Colonic mucosa (tissue), 4 donors: ENCODE measurements at regions not wholly inside any gene's neighbourhood (a gene's known extent, or its start where the extent isn't known, plus 50 kb on each side); places are given as distances from the start of the nearest gene placed in this dataset.

Source experiments
- DNase-seq: peaks from one replicate; pipeline ENCODE4 v3.0.0-alpha.2; 2020
- H3K27ac ChIP-seq: fragments of 200-600 bp; one replicate; pipeline ENCODE4 v1.8.0; 2021
- H3K27me3 ChIP-seq: fragments of 200-600 bp; one replicate; pipeline ENCODE4 v1.8.0; 2021
- H3K36me3 ChIP-seq: fragments of 200-600 bp; one replicate; pipeline ENCODE4 v1.8.0; 2021
- H3K4me1 ChIP-seq: fragments of 200-600 bp; one replicate; pipeline ENCODE4 v1.8.0; 2021; ENCODE audit warnings: mild to moderate bottlenecking
- H3K4me3 ChIP-seq: fragments of 200-600 bp; one replicate; pipeline ENCODE4 v1.8.0; 2021
- H3K9ac ChIP-seq, 2 donors: one replicate each; pipeline ENCODE4 v1.7.0; 2013; ENCODE audit warnings: control low read depth in 2 of 2, low read depth in 2 of 2, low read length in 2 of 2
- H3K9me3 ChIP-seq: fragments of 200-600 bp; one replicate; pipeline ENCODE4 v1.8.0; 2021
- CTCF ChIP-seq: fragments of 200-600 bp; IDR thresholded peaks from one replicate; pipeline ENCODE4 v1.8.0; 2022; ENCODE audit warnings: antibody characterized with exemption, mild to moderate bottlenecking
- intact Hi-C: fragments of 100-400 bp; cut with DNase I; formaldehyde crosslinking; loops from one replicate; pipeline ENCODE4 v1.14.1; 2022
- donor health status: healthy.
- donor health status: DM: no; HTN: no; CAD: no.
- donor health status: DM: no; HTN: no; CAD: no.

GRCh38 chr2:8059794-8060193, 622.1 kb upstream of the ID2 start:
- Histone ChIP-seq H3K36me3 (no peaks in the 10 kb centered on the region), H3K27me3 (no peaks in the 10 kb centered on the region), H3K4me3 (no peak overlapping the region), H3K9ac (no peak overlapping the region), H3K4me1 (no peaks in the 10 kb centered on the region), H3K9me3 (no peaks in the 10 kb centered on the region), H3K27ac (no peak overlapping the region)
- intact Hi-C loops, result no loop called here
- DNase-seq, result no peak
- TF ChIP-seq CTCF, result no peak

GRCh38 chr2:8061219-8061618, 620.6 kb upstream of the ID2 start:
- intact Hi-C loops, result no loop called here
- TF ChIP-seq CTCF, result no peak

GRCh38 chr2:8064603-8065002, 617.3 kb upstream of the ID2 start:
- intact Hi-C loops, result no loop called here
- Histone ChIP-seq H3K4me1 (no peaks in the 10 kb centered on the region), H3K9me3 (no peaks in the 10 kb centered on the region), H3K27me3 (no peaks in the 10 kb centered on the region), H3K36me3 (no peaks in the 10 kb centered on the region), H3K9ac (no peak overlapping the region), H3K27ac (no peak overlapping the region), H3K4me3 (no peak overlapping the region)
- no peak for TF ChIP-seq CTCF
- DNase-seq, result no peak

More at GRCh38 chr2:8061219-8061618, 620.6 kb upstream of the ID2 start:
- Histone ChIP-seq H3K9me3 (no peaks in the 10 kb centered on the region), H3K36me3 (no peaks in the 10 kb centered on the region), H3K4me1 (no peaks in the 10 kb centered on the region), H3K27ac (no peak overlapping the region), H3K9ac (no peak overlapping the region), H3K4me3 (no peak overlapping the region), H3K27me3 (no peaks in the 10 kb centered on the region)
- DNase-seq, result no peak

- no peaks in the 10 kb centered on the region for H3K36me3 ChIP-seq
- no peak overlapping the region for H3K9ac ChIP-seq
- H3K4me1 ChIP-seq, result no peaks in the 10 kb centered on the region
- no peak for DNase-seq
- intact Hi-C loops, result no loop called here
- no peak for TF ChIP-seq CTCF
- no peak overlapping the region for H3K4me3 ChIP-seq
- no peak overlapping the region for H3K27ac ChIP-seq
- H3K27me3 ChIP-seq, result no peaks in the 10 kb centered on the region
- H3K9me3 ChIP-seq, result no peaks in the 10 kb centered on the region
These were observed 616.7 kb upstream of the ID2 start for GRCh38 chr2:8065191-8065590.

GRCh38 chr2:8067784-8068336, 614.0 kb upstream of the ID2 start:
- no peaks in the 10 kb centered on the region for H3K27me3 ChIP-seq
- H3K36me3 ChIP-seq, result no peaks in the 10 kb centered on the region
- H3K4me3 ChIP-seq, result no peak overlapping the region
- H3K9me3 ChIP-seq, result no peaks in the 10 kb centered on the region
- no peak overlapping the region for H3K9ac ChIP-seq
- no peak for TF ChIP-seq CTCF
- H3K27ac ChIP-seq, result no peak overlapping the region
- DNase-seq, result no peak
- no peaks in the 10 kb centered on the region for H3K4me1 ChIP-seq
- intact Hi-C loops, result no loop called here
